ENCODE measurements at regions not wholly inside any gene's neighbourhood (a gene's known extent, or its start where the extent isn't known, plus 50 kb on each side); places are given as distances from the start of the nearest gene placed in this dataset.

GRCh38 chr10:108462005-108462404, 1297.5 kb upstream of the SORCS1 start:
- no peak for DNase-seq (ENCODE audit: low read depth)
- TF ChIP-seq CTCF (IDR thresholded peaks at IDR 0.05; ENCODE audit: insufficient read depth, low read depth, low read length): no peak
- no peak overlapping the region for H3K4me3 ChIP-seq (ENCODE audit: low read depth, low read length)

- DNase-seq (ENCODE audit: low read depth): peak; percentile 30
- H3K4me3 ChIP-seq (ENCODE audit: low read depth, low read length): no peak overlapping the region
- TF ChIP-seq CTCF (IDR thresholded peaks at IDR 0.05; ENCODE audit: insufficient read depth, low read depth, low read length): no peak
Observed at GRCh38 chr10:108454793-108455192, 1290.3 kb upstream of the SORCS1 start.

- TF ChIP-seq CTCF (IDR thresholded peaks at IDR 0.05; ENCODE audit: insufficient read depth, low read depth, low read length): no peak
- no peak overlapping the region for H3K4me3 ChIP-seq (ENCODE audit: low read depth, low read length)
- DNase-seq (ENCODE audit: low read depth): no peak
Observed at GRCh38 chr10:108454224-108454623, 1289.7 kb upstream of the SORCS1 start.

GRCh38 chr10:108453166-108453565, 1288.7 kb upstream of the SORCS1 start:
- no peak for DNase-seq (ENCODE audit: low read depth)
- H3K4me3 ChIP-seq (ENCODE audit: low read depth, low read length): no peak overlapping the region
- TF ChIP-seq CTCF (IDR thresholded peaks at IDR 0.05; ENCODE audit: insufficient read depth, low read depth, low read length): no peak

GRCh38 chr10:108452533-108452932, 1288.0 kb upstream of the SORCS1 start:
- DNase-seq (ENCODE audit: low read depth): no peak
- TF ChIP-seq CTCF (IDR thresholded peaks at IDR 0.05; ENCODE audit: insufficient read depth, low read depth, low read length): no peak

GRCh38 chr10:108450280-108450679, 1285.8 kb upstream of the SORCS1 start:
- DNase-seq (ENCODE audit: low read depth): no peak
- H3K4me3 ChIP-seq (ENCODE audit: low read depth, low read length): no peak overlapping the region
- no peak for TF ChIP-seq CTCF (IDR thresholded peaks at IDR 0.05; ENCODE audit: insufficient read depth, low read depth, low read length)

More at GRCh38 chr10:108452533-108452932, 1288.0 kb upstream of the SORCS1 start:
- no peak overlapping the region for H3K4me3 ChIP-seq (ENCODE audit: low read depth, low read length)

- no peak for TF ChIP-seq CTCF (IDR thresholded peaks at IDR 0.05; ENCODE audit: insufficient read depth, low read depth, low read length)
- no peak for DNase-seq (ENCODE audit: low read depth)
- H3K4me3 ChIP-seq (ENCODE audit: low read depth, low read length): no peak overlapping the region
Observed at GRCh38 chr10:108445746-108446145, 1281.2 kb upstream of the SORCS1 start.

Measured in fibroblast of villous mesenchyme (primary cell).